ENCODE measurements at regions not wholly inside any gene's neighbourhood (a gene's known extent, or its start where the extent isn't known, plus 50 kb on each side); places are given as distances from the start of the nearest gene placed in this dataset.

- Histone ChIP-seq H3K79me2 (ENCODE audit: insufficient read depth, low read length) (no peaks in the 10 kb centered on the region), H3K4me3 (replicated peaks in 1 of 3; ENCODE audit: insufficient read depth in 1 of 3, low read depth in 2 of 3, low read length in 3 of 3) (no peak overlapping the region), H3K27ac (ENCODE audit: extremely low read length, insufficient read depth, low read length) (no peak overlapping the region), H4K20me1 (ENCODE audit: insufficient read depth, low read length) (no peaks in the 10 kb centered on the region), H3K9ac (ENCODE audit: insufficient read depth, low read depth, low read length) (no peak overlapping the region), H3K4me2 (ENCODE audit: low read depth, low read length) (no peak overlapping the region), H3K27me3 (ENCODE audit: control insufficient read depth in 1 of 2, insufficient read depth in 2 of 2, low read length in 2 of 2) (no peaks in the 10 kb centered on the region; a peak in 1 of 5 replicates), H3K36me3 (replicated peaks in 1 of 2; ENCODE audit: control insufficient read depth in 1 of 2, insufficient read depth in 2 of 2, low read length in 2 of 2) (no peaks in the 10 kb centered on the region), H3K9me3 (ENCODE audit: low read length) (no peaks in the 10 kb centered on the region), H3K4me1 (ENCODE audit: insufficient read depth, low read length) (no peaks in the 10 kb centered on the region), H2AFZ (ENCODE audit: low read length) (no peak overlapping the region)
- WGBS (ENCODE audit: low lambda C conversion rate), result 0% methylated on average over 3 of the region's 3 CpGs
- FAIRE-seq, result no peak
- in situ Hi-C loops (cut with HindIII; ENCODE audit: extremely low pct_ligation_motif_present, low pct_unique_long_range_greater_than_20kb), result no loop called here
- intact Hi-C loops (cut with micrococcal nuclease; ENCODE audit: unreplicated experiment), result no loop called here
- CTCF ChIA-PET (ENCODE audit: low intra/inter-chr PET ratio, low total read pairs), result no interaction called here
- no peak for ATAC-seq
- no peak for DNase-seq (ENCODE audit: low spot score)
- POLR2A ChIA-PET, result no interaction called here
- BruUV-seq (replicated peaks), result no TSS peak
- TF ChIP-seq ZHX2 (IDR thresholded peaks at IDR 0.05; ENCODE audit: low read depth), result no peak
- TF ChIP-seq ZHX2 (CRISPR knock-in tag; IDR thresholded peaks at IDR 0.05; ENCODE audit: borderline replicate concordance), result no peak
- no peak for TF ChIP-seq CREM (IDR thresholded peaks at IDR 0.05)
- TF ChIP-seq CREM (CRISPR knock-in tag; IDR thresholded peaks at IDR 0.05), result no peak
- no peak for TF ChIP-seq ZNF484 (CRISPR knock-in tag; IDR thresholded peaks at IDR 0.05; ENCODE audit: borderline replicate concordance, low read depth)
- TF ChIP-seq HNRNPH1 (optimal IDR thresholded peaks at IDR 0.05; ENCODE audit: low read depth, low read length), result no peak
- TF ChIP-seq ATF4 (CRISPR knock-in tag; IDR thresholded peaks at IDR 0.05), result no peak
- no peak for TF ChIP-seq STAT6 (CRISPR knock-in tag; IDR thresholded peaks at IDR 0.05; ENCODE audit: borderline replicate concordance)
- no peak for TF ChIP-seq ZMAT3 (CRISPR knock-in tag; conservative IDR thresholded peaks at IDR 0.05)
Measured at GRCh38 chr12:71236133-71236660, 78.4 kb upstream of the TSPAN8 start.
